ENCODE measurements at regions not wholly inside any gene's neighbourhood (a gene's known extent, or its start where the extent isn't known, plus 50 kb on each side); places are given as distances from the start of the nearest gene placed in this dataset.

DNA sequence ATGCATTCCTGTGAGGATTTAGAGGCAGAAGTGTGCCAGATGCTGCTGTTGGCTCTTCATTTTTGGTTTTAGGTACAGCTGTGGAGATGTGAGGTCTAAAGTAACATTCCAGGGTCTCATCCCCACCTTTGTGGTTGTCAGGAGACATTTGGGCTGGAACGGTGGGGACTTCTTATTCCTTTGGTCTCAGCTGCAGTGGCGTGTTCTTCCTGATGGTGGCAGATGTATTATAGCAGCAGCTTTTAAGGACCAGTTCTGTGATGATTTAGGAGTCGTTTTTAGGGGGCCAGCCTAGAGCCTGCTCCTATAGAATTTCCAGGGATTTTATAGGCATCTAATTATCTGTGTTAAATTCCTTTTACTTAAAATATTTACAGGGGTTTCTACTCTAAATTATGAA is 221.0 kb upstream of the EOMES start:
- TF ChIP-seq YY1 (IDR thresholded peaks at IDR 0.05; ENCODE audit: insufficient read depth, insufficient read length) = no peak
- no peak for TF ChIP-seq SUZ12 (IDR thresholded peaks at IDR 0.05; ENCODE audit: extremely low read depth, insufficient read depth, insufficient read length)

All from NT2/D1 (cell line).